NCI-H82 (cell line): ENCODE measurements at regions not wholly inside any gene's neighbourhood (a gene's known extent, or its start where the extent isn't known, plus 50 kb on each side); places are given as distances from the start of the nearest gene placed in this dataset.
"Not testable (repeated sequence)": the region's sequence is repeated elsewhere in the genome, so short reads cannot be mapped to it uniquely, and the experiment has no call there.

ENCODE experiments used
- DNase-seq: peaks from one replicate; lab custom pipeline; 2025; lab: John Stamatoyannopoulos, UW

GRCh38 chr4:42824278-42824977, 68.1 kb upstream of the GRXCR1 start:
- no peak for DNase-seq

- DNase-seq: no peak
Measured at GRCh38 chr4:42821230-42821629, 71.3 kb upstream of the GRXCR1 start.

- DNase-seq: no peak
Measured at GRCh38 chr4:42819863-42820514, 72.5 kb upstream of the GRXCR1 start.

- DNase-seq: no peak
Measured at GRCh38 chr4:42817913-42818312, 74.6 kb upstream of the GRXCR1 start.

GRCh38 chr4:42816880-42817400, 75.6 kb upstream of the GRXCR1 start:
- no peak for DNase-seq

GRCh38 chr4:42816189-42816879, 76.2 kb upstream of the GRXCR1 start:
- peak; percentile 46 for DNase-seq

GRCh38 chr4:42809419-42810084, 83.0 kb upstream of the GRXCR1 start:
- DNase-seq: no peak

GRCh38 chr4:42806303-42806835, 86.1 kb upstream of the GRXCR1 start:
- DNase-seq: no peak

- DNase-seq: no peak
Measured at GRCh38 chr4:42789041-42789567, 103.4 kb upstream of the GRXCR1 start.

GRCh38 chr4:42787079-42787463, 105.4 kb upstream of the GRXCR1 start:
- no peak for DNase-seq

- DNase-seq: peak; percentile 0
Measured at GRCh38 chr4:42786350-42787078, 106.0 kb upstream of the GRXCR1 start.

- DNase-seq: no peak
Measured at GRCh38 chr4:42785817-42786216, 106.7 kb upstream of the GRXCR1 start.

- no peak for DNase-seq
Measured at GRCh38 chr4:42781315-42781714, 111.2 kb upstream of the GRXCR1 start.

- no peak for DNase-seq
Measured at GRCh38 chr4:42778349-42778748, 114.2 kb upstream of the GRXCR1 start.

- DNase-seq: peak; percentile 25
Measured at GRCh38 chr4:42768125-42768748, 111.3 kb upstream of the ATP8A1 start.

GRCh38 chr4:42767669-42768068, 110.8 kb upstream of the ATP8A1 start:
- DNase-seq: no peak

- peak; percentile 21 for DNase-seq
Measured at GRCh38 chr4:42761804-42762203, 104.9 kb upstream of the ATP8A1 start.

GRCh38 chr4:42754965-42755364, 98.1 kb upstream of the ATP8A1 start:
- DNase-seq: not testable (repeated sequence)

- DNase-seq: no peak
Measured at GRCh38 chr4:42751587-42751986, 94.7 kb upstream of the ATP8A1 start.

GRCh38 chr4:42750856-42751255, 94.0 kb upstream of the ATP8A1 start:
- no peak for DNase-seq

GRCh38 chr4:42750091-42750490, 93.2 kb upstream of the ATP8A1 start:
- DNase-seq: peak; percentile 60
